ENCODE measurements at regions not wholly inside any gene's neighbourhood (a gene's known extent, or its start where the extent isn't known, plus 50 kb on each side); places are given as distances from the start of the nearest gene placed in this dataset.
"Not testable (repeated sequence)": the region's sequence is repeated elsewhere in the genome, so short reads cannot be mapped to it uniquely, and the experiment has no call there.

GRCh38 chr1:55519937-55520683, 304.9 kb upstream of the USP24 start:
- no peak for TF ChIP-seq CTCF (IDR thresholded peaks at IDR 0.05; ENCODE audit: extremely low read depth, insufficient read depth, missing control alignments)
- in situ Hi-C loops (cut with MboI; ENCODE audit: low pct_unique_long_range_greater_than_20kb, low sequenced_read_pairs, unreplicated experiment): no loop called here
- DNase-seq (ENCODE audit: low spot score): no peak

GRCh38 chr1:55519276-55519675, 304.1 kb upstream of the USP24 start:
- in situ Hi-C loops (cut with MboI; ENCODE audit: low pct_unique_long_range_greater_than_20kb, low sequenced_read_pairs, unreplicated experiment): no loop called here
- no peak for DNase-seq (ENCODE audit: low spot score)
- TF ChIP-seq CTCF (IDR thresholded peaks at IDR 0.05; ENCODE audit: extremely low read depth, insufficient read depth, missing control alignments): no peak

- in situ Hi-C loops (cut with MboI; ENCODE audit: low pct_unique_long_range_greater_than_20kb, low sequenced_read_pairs, unreplicated experiment): no loop called here
- DNase-seq (ENCODE audit: low spot score): no peak
- TF ChIP-seq CTCF (IDR thresholded peaks at IDR 0.05; ENCODE audit: extremely low read depth, insufficient read depth, missing control alignments): no peak
Measured at GRCh38 chr1:55517036-55517435, 301.9 kb upstream of the USP24 start.

- DNase-seq (ENCODE audit: low spot score); in situ Hi-C loops (cut with MboI; ENCODE audit: low pct_unique_long_range_greater_than_20kb, low sequenced_read_pairs, unreplicated experiment): not testable (repeated sequence)
Measured at GRCh38 chr1:55514571-55514970, 299.4 kb upstream of the USP24 start.

- in situ Hi-C loops (cut with MboI; ENCODE audit: low pct_unique_long_range_greater_than_20kb, low sequenced_read_pairs, unreplicated experiment): no loop called here
- no peak for DNase-seq (ENCODE audit: low spot score)
- TF ChIP-seq CTCF (IDR thresholded peaks at IDR 0.05; ENCODE audit: extremely low read depth, insufficient read depth, missing control alignments): no peak
Measured at GRCh38 chr1:55512466-55512865, 297.3 kb upstream of the USP24 start.

- no peak for TF ChIP-seq CTCF (IDR thresholded peaks at IDR 0.05; ENCODE audit: extremely low read depth, insufficient read depth, missing control alignments)
- in situ Hi-C loops (cut with MboI; ENCODE audit: low pct_unique_long_range_greater_than_20kb, low sequenced_read_pairs, unreplicated experiment): no loop called here
- no peak for DNase-seq (ENCODE audit: low spot score)
Measured at GRCh38 chr1:55507578-55507931, 292.4 kb upstream of the USP24 start.

- no peak for TF ChIP-seq CTCF (IDR thresholded peaks at IDR 0.05; ENCODE audit: extremely low read depth, insufficient read depth, missing control alignments)
- in situ Hi-C loops (cut with MboI; ENCODE audit: low pct_unique_long_range_greater_than_20kb, low sequenced_read_pairs, unreplicated experiment): no loop called here
- DNase-seq (ENCODE audit: low spot score): no peak
Measured at GRCh38 chr1:55506740-55507577, 291.8 kb upstream of the USP24 start.
